Fibroblast of the conjunctiva (primary cell): ENCODE measurements at regions not wholly inside any gene's neighbourhood (a gene's known extent, or its start where the extent isn't known, plus 50 kb on each side); places are given as distances from the start of the nearest gene placed in this dataset.

ENCODE experiments used
- DNase-seq: peaks from one replicate; pipeline ENCODE4 v3.0.0-alpha.2; 2010; ENCODE audit warnings: low read depth

- DNase-seq: no peak
Observed at GRCh38 chr3:194265996-194266964, 84.8 kb downstream of the CPN2 start.

- DNase-seq: no peak
Observed at GRCh38 chr3:194267744-194268653, 83.1 kb downstream of the CPN2 start.

GRCh38 chr3:194268654-194269512 is 82.2 kb downstream of the CPN2 start:
- DNase-seq: no peak

- DNase-seq: peak; percentile 42
Observed at GRCh38 chr3:194269610-194270145, 81.5 kb downstream of the CPN2 start.

- no peak for DNase-seq
Observed at GRCh38 chr3:194270627-194271459, 80.3 kb downstream of the CPN2 start.

- no peak for DNase-seq
Observed at GRCh38 chr3:194271460-194272035, 79.6 kb downstream of the CPN2 start.

- no peak for DNase-seq
Observed at GRCh38 chr3:194272221-194272620, 78.9 kb downstream of the CPN2 start.

GRCh38 chr3:194272861-194273742 is 78.0 kb downstream of the CPN2 start:
- peak; percentile 79 for DNase-seq

GRCh38 chr3:194273743-194274310 is 77.3 kb downstream of the CPN2 start:
- DNase-seq: no peak

GRCh38 chr3:194274424-194275085 is 76.6 kb downstream of the CPN2 start:
- DNase-seq: no peak

GRCh38 chr3:194275291-194275690 is 75.8 kb downstream of the CPN2 start:
- no peak for DNase-seq

- DNase-seq: no peak
Observed at GRCh38 chr3:194275721-194276120, 75.4 kb downstream of the CPN2 start.

- no peak for DNase-seq
Observed at GRCh38 chr3:194276768-194277103, 74.4 kb downstream of the CPN2 start.

- peak; percentile 51 for DNase-seq
Observed at GRCh38 chr3:194277104-194277785, 73.9 kb downstream of the CPN2 start.

GRCh38 chr3:194277786-194278130 is 73.4 kb downstream of the CPN2 start:
- DNase-seq: peak; percentile 81

GRCh38 chr3:194278186-194278845 is 72.8 kb downstream of the CPN2 start:
- DNase-seq: no peak

- no peak for DNase-seq
Observed at GRCh38 chr3:194279101-194279500, 72.0 kb downstream of the CPN2 start.
